ENCODE measurements at regions not wholly inside any gene's neighbourhood (a gene's known extent, or its start where the extent isn't known, plus 50 kb on each side); places are given as distances from the start of the nearest gene placed in this dataset.

- H3K4me3 ChIP-seq (ENCODE audit: low read depth, low read length), result no peak overlapping the region
- DNase-seq (ENCODE audit: low read depth), result no peak
- no peak for TF ChIP-seq CTCF (IDR thresholded peaks at IDR 0.05; ENCODE audit: insufficient read depth, low read depth, low read length)
These were observed 180.3 kb upstream of the MEOX2 start for GRCh38 chr7:15866753-15867152.

- TF ChIP-seq CTCF (IDR thresholded peaks at IDR 0.05; ENCODE audit: insufficient read depth, low read depth, low read length), result no peak
- no peak overlapping the region for H3K4me3 ChIP-seq (ENCODE audit: low read depth, low read length)
- DNase-seq (ENCODE audit: low read depth), result no peak
These were observed 178.1 kb upstream of the MEOX2 start for GRCh38 chr7:15864626-15864991.

GRCh38 chr7:15863951-15864625, 177.6 kb upstream of the MEOX2 start:
- no peak overlapping the region for H3K4me3 ChIP-seq (ENCODE audit: low read depth, low read length)
- TF ChIP-seq CTCF (IDR thresholded peaks at IDR 0.05; ENCODE audit: insufficient read depth, low read depth, low read length), result no peak
- DNase-seq (ENCODE audit: low read depth), result no peak

- no peak for DNase-seq (ENCODE audit: low read depth)
- no peak overlapping the region for H3K4me3 ChIP-seq (ENCODE audit: low read depth, low read length)
- no peak for TF ChIP-seq CTCF (IDR thresholded peaks at IDR 0.05; ENCODE audit: insufficient read depth, low read depth, low read length)
These were observed 176.3 kb upstream of the MEOX2 start for GRCh38 chr7:15862781-15863165.

GRCh38 chr7:15862016-15862780, 175.7 kb upstream of the MEOX2 start:
- TF ChIP-seq CTCF (IDR thresholded peaks at IDR 0.05; ENCODE audit: insufficient read depth, low read depth, low read length), result no peak
- no peak for DNase-seq (ENCODE audit: low read depth)
- no peak overlapping the region for H3K4me3 ChIP-seq (ENCODE audit: low read depth, low read length)

GRCh38 chr7:15860264-15860949, 173.9 kb upstream of the MEOX2 start:
- TF ChIP-seq CTCF (IDR thresholded peaks at IDR 0.05; ENCODE audit: insufficient read depth, low read depth, low read length), result no peak
- no peak overlapping the region for H3K4me3 ChIP-seq (ENCODE audit: low read depth, low read length)
- no peak for DNase-seq (ENCODE audit: low read depth)

Data from fibroblast of villous mesenchyme (primary cell).